Tibial nerve (tissue), 4 donors: ENCODE measurements at regions not wholly inside any gene's neighbourhood (a gene's known extent, or its start where the extent isn't known, plus 50 kb on each side); places are given as distances from the start of the nearest gene placed in this dataset.

Experiments
- DNase-seq, 2 donors: peaks; one replicate each; pipeline ENCODE4 v3.0.0-alpha.2; 2019; ENCODE audit warnings: low spot score in 2 of 2
- H3K27ac ChIP-seq, 4 donors: fragments of 200-600 bp; sonication (generic) in 3 of 4; one replicate each; pipeline ENCODE4 v1.5.1; 2017 to 2019; ENCODE audit warnings: mild to moderate bottlenecking in 1 of 4
- H3K27me3 ChIP-seq, 2 donors: fragments of 200-600 bp; sonication (generic) in 1 of 2; one replicate each; pipeline versions ENCODE4 v1.5.1 to v1.6.0; 2017 to 2019
- H3K36me3 ChIP-seq, 3 donors: fragments of 200-600 bp; sonication (generic); one replicate each; pipeline ENCODE4 v1.5.1; 2018 to 2019
- H3K4me1 ChIP-seq, 4 donors: fragments of 200-600 bp; sonication (generic) in 3 of 4; one replicate each; pipeline ENCODE4 v1.5.1; 2017 to 2019
- H3K4me3 ChIP-seq, 4 donors: fragments of 200-600 bp; sonication (generic) in 3 of 4; one replicate each; pipeline ENCODE4 v1.5.1; 2017 to 2019; ENCODE audit warnings: mild to moderate bottlenecking in 1 of 4, moderate library complexity in 1 of 4
- H3K9me3 ChIP-seq, 4 donors: fragments of 200-600 bp; sonication (generic) in 3 of 4; one replicate each; pipeline ENCODE4 v1.5.1; 2017 to 2019
- CTCF ChIP-seq, 5 experiments: fragments of 200-600 bp in 3 of 5; fragments of 450-650 bp in 2 of 5; sonication (generic) in 3 of 5; IDR thresholded peaks; one replicate each; pipeline ENCODE4 v1.5.1; 2016 to 2019; ENCODE audit warnings: antibody characterized with exemption in 5 of 5, mild to moderate bottlenecking in 3 of 5, moderate library complexity in 2 of 5
- EP300 ChIP-seq, 2 donors: sonication (generic); formaldehyde crosslinking; IDR thresholded peaks; one replicate each; pipeline ENCODE4 v1.6.1; 2017; ENCODE audit warnings: antibody characterized with exemption in 2 of 2, mild to moderate bottlenecking in 1 of 2
- POLR2A ChIP-seq, 2 donors: fragments of 450-650 bp; IDR thresholded peaks; one replicate each; pipeline ENCODE4 v1.6.1; 2017; ENCODE audit warnings: antibody characterized with exemption in 2 of 2, mild to moderate bottlenecking in 2 of 2, moderate library complexity in 2 of 2
- WGBS, 2 donors: methylation state at CpG; one replicate each; pipeline ENCODE4 v1.1.5; 2018; 5-methylcytosine and 5-hydroxymethylcytosine counted together

DNA sequence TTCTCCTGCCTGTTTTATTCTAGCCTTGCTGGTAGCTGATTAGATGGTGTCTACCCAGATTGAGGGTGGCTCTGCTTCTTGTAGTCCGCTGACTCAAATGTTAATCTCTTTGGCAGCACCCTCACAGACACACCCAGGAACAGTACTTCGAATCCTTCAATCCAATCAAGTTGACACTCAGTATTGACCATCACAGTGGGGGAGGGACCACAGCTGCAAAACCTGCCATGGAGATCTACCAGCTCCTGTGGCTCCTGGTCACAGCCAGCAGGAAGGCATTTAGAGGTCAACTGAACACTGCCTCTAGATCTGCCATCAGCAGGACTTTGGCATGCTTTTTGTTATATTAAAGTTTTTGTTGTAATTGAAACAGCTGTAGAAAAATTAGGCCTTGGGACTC, 146.9 kb downstream of the RWDD3 start:
- no peak for TF ChIP-seq POLR2A (IDR thresholded peaks at IDR 0.05)
- Histone ChIP-seq H3K36me3 (no peaks in the 10 kb centered on the region), H3K4me1 (no peaks in the 10 kb centered on the region), H3K27ac (no peak overlapping the region), H3K9me3 (no peaks in the 10 kb centered on the region), H3K4me3 (no peak overlapping the region), H3K27me3 (no peaks in the 10 kb centered on the region)
- DNase-seq: no peak
- WGBS, 2 donors: 80 to 83% methylated on average over 2 of the region's 2 CpGs

DNA sequence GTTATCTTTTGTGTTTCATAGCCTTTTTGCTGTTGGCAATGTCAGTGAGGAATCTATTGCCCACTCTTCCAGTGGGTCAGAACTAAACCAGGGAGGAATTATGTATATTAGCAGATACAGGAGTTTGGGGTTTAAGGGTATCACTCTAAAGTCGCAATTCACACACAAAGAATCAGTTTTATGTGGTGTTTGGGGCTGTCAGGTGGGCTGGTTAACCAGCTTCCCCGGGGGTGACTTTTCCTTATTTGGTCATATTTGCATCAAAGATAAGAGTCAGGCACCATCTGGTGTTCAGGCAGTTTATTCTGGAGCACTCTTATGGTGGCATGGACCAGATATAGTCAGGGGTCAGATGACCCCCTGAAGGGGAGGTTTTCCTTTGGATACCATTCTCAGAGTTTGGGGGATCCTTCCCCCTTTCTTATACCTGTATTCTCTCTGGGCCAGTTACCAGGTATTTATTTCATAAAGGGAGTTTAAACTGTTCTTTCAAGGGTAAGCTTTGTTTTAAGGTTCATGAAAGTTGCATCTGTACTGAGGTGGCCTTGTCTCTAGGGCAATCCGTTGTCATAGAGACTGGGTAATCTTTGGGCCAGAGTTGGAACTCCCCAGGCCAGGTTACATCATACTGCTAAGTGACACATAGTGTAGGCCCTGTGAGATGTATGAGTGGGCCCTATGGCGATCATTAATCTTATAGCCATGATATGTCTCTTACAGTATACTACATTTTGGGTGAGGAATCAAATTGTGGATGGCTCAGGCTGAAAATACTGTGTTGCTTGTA, 148.2 kb downstream of the RWDD3 start:
- WGBS, 2 donors: 80 to 83% methylated on average over 4 of the region's 4 CpGs
- H3K36me3 ChIP-seq: no peaks in the 10 kb centered on the region
- DNase-seq: no peak
- no peaks in the 10 kb centered on the region for H3K4me1 ChIP-seq
- no peak for TF ChIP-seq CTCF (IDR thresholded peaks at IDR 0.05)
- TF ChIP-seq POLR2A (IDR thresholded peaks at IDR 0.05): no peak
- H3K27ac ChIP-seq: no peak overlapping the region
- H3K4me3 ChIP-seq: no peak overlapping the region
- H3K9me3 ChIP-seq: no peaks in the 10 kb centered on the region
- no peaks in the 10 kb centered on the region for H3K27me3 ChIP-seq

- Histone ChIP-seq H3K36me3 (no peaks in the 10 kb centered on the region), H3K27ac (no peak overlapping the region), H3K9me3 (no peaks in the 10 kb centered on the region), H3K4me3 (no peak overlapping the region), H3K4me1 (no peaks in the 10 kb centered on the region), H3K27me3 (no peaks in the 10 kb centered on the region)
- DNase-seq: no peak
- TF ChIP-seq EP300 (IDR thresholded peaks at IDR 0.05) (no peak), POLR2A (IDR thresholded peaks at IDR 0.05) (no peak), CTCF (IDR thresholded peaks at IDR 0.05) (no peak)
- 21 to 23% methylated on average over 5 of the region's 5 CpGs for WGBS, 2 donors
Measured at GRCh38 chr1:95383111-95383510, 149.1 kb downstream of the RWDD3 start.

- 39 to 42% methylated on average over 3 of the region's 3 CpGs for WGBS, 2 donors
- no peaks in the 10 kb centered on the region for H3K36me3 ChIP-seq
- H3K27me3 ChIP-seq: no peaks in the 10 kb centered on the region
- no peaks in the 10 kb centered on the region for H3K4me1 ChIP-seq
- no peak for DNase-seq
- H3K27ac ChIP-seq: no peak overlapping the region
- no peaks in the 10 kb centered on the region for H3K9me3 ChIP-seq
- H3K4me3 ChIP-seq: no peak overlapping the region
- no peak for TF ChIP-seq CTCF (IDR thresholded peaks at IDR 0.05)
- no peak for TF ChIP-seq EP300 (IDR thresholded peaks at IDR 0.05)
- TF ChIP-seq POLR2A (IDR thresholded peaks at IDR 0.05): no peak
Measured at GRCh38 chr1:95384567-95384966, 150.6 kb downstream of the RWDD3 start.

DNA sequence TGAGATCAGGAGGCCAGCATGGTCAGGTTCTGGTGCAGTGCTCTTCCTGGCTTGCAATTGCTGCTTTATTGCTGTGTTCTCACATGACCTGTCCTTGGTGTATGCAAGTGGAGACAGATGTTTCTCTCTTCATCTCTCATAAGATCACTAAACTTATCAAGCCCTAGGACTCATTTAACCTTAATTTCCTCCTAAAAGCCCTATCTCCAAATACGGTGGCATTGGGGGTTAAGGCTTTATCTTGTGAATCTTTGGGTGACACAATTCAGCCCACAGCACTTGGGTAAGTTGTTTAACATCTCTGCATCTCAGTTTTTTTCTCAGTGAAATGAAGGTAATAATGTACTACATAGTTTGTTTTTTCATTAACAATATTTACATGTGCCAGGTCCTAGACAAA, 152.4 kb downstream of the RWDD3 start:
- 86 to 95% methylated on average over 1 of the region's 1 CpG for WGBS, 2 donors
- TF ChIP-seq CTCF (IDR thresholded peaks at IDR 0.05): no peak
- no peak for TF ChIP-seq EP300 (IDR thresholded peaks at IDR 0.05)
- no peak for TF ChIP-seq POLR2A (IDR thresholded peaks at IDR 0.05)
- Histone ChIP-seq H3K4me1 (no peaks in the 10 kb centered on the region), H3K4me3 (no peak overlapping the region), H3K9me3 (no peaks in the 10 kb centered on the region), H3K27ac (no peak overlapping the region), H3K27me3 (no peaks in the 10 kb centered on the region), H3K36me3 (no peaks in the 10 kb centered on the region)
- DNase-seq: no peak
